Activated naive CD8-positive, alpha-beta T cell treated with anti-CD3 and anti-CD28 coated beads, Interleukin-2, amount 10 ng/mL, durations not matched to agents 7 days and 5 days (primary cell): ENCODE measurements at regions not wholly inside any gene's neighbourhood (a gene's known extent, or its start where the extent isn't known, plus 50 kb on each side); places are given as distances from the start of the nearest gene placed in this dataset.
"Not testable (repeated sequence)": the region's sequence is repeated elsewhere in the genome, so short reads cannot be mapped to it uniquely, and the experiment has no call there.

Experiments
- ATAC-seq: fragments of 150-1000 bp; cut with Tn5 transposase; one replicate; pipeline ENCODE4 v1.10.0; 2021; ENCODE audit warnings: low read depth, moderate library complexity
- POLR2A ChIA-PET: fragments of 350-600 bp; sonication (Branson Sonifier 250); formaldehyde crosslinking; loops from one replicate; lab custom pipeline; 2021; ENCODE audit warnings: antibody characterized with exemption; lab: Charles Lee
- DNase-seq: peaks from one replicate; pipeline ENCODE4 v3.0.0; 2021
- H3K27ac Mint-ChIP-seq: one replicate; pipeline ENCODE4 v1.8.0; 2022; ENCODE audit warnings: mild to moderate bottlenecking, mixed read lengths
- H3K27me3 Mint-ChIP-seq: one replicate; pipeline ENCODE4 v1.8.0; 2022; ENCODE audit warnings: mild to moderate bottlenecking, moderate library complexity, mixed read lengths
- H3K36me3 Mint-ChIP-seq: one replicate; pipeline ENCODE4 v1.8.0; 2021; ENCODE audit warnings: mild to moderate bottlenecking, mixed read lengths
- H3K4me1 Mint-ChIP-seq: one replicate; pipeline ENCODE4 v1.8.0; 2021; ENCODE audit warnings: mixed read lengths
- H3K4me3 Mint-ChIP-seq: one replicate; pipeline ENCODE4 v1.8.0; 2022; ENCODE audit warnings: mild to moderate bottlenecking, moderate library complexity, mixed read lengths
- H3K9me3 Mint-ChIP-seq: one replicate; pipeline ENCODE4 v1.8.0; 2021; ENCODE audit warnings: mixed read lengths

DNA sequence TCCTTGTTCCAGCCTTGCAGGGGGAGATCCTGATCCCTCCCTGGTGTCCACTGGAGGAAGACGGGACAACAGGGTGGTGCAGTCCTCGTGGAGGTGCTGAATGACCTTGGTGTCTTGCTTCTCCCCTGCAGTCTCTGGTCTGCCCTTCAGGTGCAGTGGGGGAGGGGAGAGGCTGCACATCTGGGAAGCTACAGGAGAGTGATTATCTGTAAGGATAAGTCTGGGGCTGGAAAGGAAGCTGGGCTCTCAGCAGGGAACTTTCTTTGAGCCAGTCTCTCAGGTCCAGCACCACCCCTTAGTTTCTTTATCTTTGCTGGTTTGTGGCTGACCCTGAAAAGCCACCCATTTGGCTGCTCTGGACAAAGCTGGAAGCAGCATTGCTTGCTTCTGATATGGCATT lies 275.6 kb downstream of the CCSER2 start:
- DNase-seq (no peak), ATAC-seq (no peak)
- no peak overlapping the region for H3K27ac Mint-ChIP-seq
- H3K4me3 Mint-ChIP-seq = no peak overlapping the region
- no peaks in the 10 kb centered on the region for H3K36me3 Mint-ChIP-seq
- no peaks in the 10 kb centered on the region for H3K9me3 Mint-ChIP-seq
- no peaks in the 10 kb centered on the region for H3K4me1 Mint-ChIP-seq
- H3K27me3 Mint-ChIP-seq = peaks cover 11% of the 10 kb centered on the region
- POLR2A ChIA-PET = no interaction called here

DNA sequence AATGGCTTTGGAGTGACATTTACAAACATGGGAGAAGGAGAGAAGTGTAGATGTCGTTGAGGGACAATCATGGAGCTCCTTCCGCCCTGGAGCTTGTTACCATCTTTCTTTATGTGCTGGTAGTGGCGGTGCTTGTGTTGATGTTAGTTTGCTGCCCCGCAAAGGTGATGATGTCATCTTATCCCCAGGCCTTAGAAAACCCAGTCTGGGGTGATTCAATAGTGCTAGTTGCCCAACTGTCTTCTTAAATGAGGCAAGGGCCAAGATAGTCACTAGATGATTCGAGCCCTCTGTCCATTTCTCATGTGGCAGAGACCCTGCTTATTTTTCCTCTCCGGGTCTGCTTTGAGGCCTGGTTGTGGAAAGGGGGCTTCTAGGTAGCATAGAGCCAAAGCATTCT lies 277.4 kb downstream of the CCSER2 start:
- no peaks in the 10 kb centered on the region for H3K4me1 Mint-ChIP-seq
- H3K9me3 Mint-ChIP-seq = no peaks in the 10 kb centered on the region
- H3K27me3 Mint-ChIP-seq = peaks cover 11% of the 10 kb centered on the region
- no peak overlapping the region for H3K27ac Mint-ChIP-seq
- POLR2A ChIA-PET = no interaction called here
- DNase-seq (no peak), ATAC-seq (no peak)
- no peaks in the 10 kb centered on the region for H3K36me3 Mint-ChIP-seq
- no peak overlapping the region for H3K4me3 Mint-ChIP-seq

DNA sequence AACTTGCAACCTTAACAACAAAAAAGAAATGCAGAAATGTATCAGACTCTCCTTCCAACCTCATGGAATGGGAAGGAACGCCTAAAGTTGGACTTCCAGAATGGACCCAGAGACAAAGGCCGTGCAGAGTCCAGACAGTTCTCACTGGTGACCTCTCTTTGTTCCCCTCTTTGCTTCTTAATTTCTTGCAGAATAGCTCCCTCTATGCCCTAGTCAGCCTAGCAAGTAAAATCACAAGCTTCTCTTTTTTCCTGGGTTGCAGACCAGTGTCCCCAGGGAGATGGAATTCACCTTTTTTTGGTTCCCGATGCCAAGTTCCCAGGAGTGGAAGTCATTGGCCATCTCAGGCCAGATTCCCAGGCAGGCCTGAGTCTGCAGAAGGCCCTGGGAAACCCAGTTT lies 278.0 kb downstream of the CCSER2 start:
- H3K4me1 Mint-ChIP-seq = no peaks in the 10 kb centered on the region
- POLR2A ChIA-PET = no interaction called here
- peaks cover 11% of the 10 kb centered on the region for H3K27me3 Mint-ChIP-seq
- H3K27ac Mint-ChIP-seq = no peak overlapping the region
- DNase-seq (no peak), ATAC-seq (no peak)
- H3K9me3 Mint-ChIP-seq = no peaks in the 10 kb centered on the region
- H3K36me3 Mint-ChIP-seq = no peaks in the 10 kb centered on the region
- H3K4me3 Mint-ChIP-seq = no peak overlapping the region

DNA sequence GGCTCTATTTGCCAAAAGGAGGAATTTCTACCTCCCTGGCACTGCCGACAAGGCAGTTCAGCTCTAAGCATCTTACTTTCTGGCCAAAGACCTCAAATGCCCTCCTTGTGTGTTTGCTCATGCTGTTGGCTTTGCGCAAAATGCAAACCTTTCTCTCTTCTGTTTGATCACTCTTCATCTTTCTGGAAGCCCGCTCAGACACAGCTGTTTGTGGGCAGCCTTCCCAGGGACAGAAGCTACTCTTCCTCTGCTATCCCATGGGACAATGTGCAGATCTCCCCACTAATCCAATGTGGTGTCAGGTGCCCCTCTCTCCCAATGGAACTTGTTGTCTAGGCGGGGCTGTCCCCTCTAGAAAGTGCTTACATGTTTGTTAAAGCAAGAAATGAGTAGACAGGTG lies 278.7 kb downstream of the CCSER2 start:
- Mint-ChIP-seq H3K27ac (no peak overlapping the region), H3K27me3 (peaks cover 11% of the 10 kb centered on the region), H3K36me3 (no peaks in the 10 kb centered on the region), H3K4me1 (no peaks in the 10 kb centered on the region), H3K4me3 (no peak overlapping the region), H3K9me3 (no peaks in the 10 kb centered on the region)
- ATAC-seq = no peak
- POLR2A ChIA-PET = no interaction called here
- DNase-seq = no peak

DNA sequence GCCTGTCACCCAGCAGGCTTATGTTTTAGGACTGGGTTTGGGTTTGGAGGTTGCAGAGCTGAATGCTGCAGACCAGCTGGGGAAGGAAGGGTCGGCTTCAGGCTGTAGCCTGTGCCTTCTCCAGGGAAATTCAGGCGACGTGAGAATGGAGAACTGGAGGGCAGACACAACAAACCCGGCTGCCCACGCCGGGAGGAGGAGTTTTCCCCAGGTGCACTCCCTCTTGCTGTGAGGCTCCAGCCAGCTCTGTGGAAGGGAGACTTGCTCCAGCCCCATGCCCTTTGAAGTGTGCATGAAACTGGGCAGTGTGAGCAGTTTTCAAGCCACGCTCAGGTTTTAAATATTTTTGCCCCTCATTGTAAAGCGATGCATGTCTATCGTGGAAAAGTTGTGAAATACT lies 279.1 kb downstream of the CCSER2 start:
- DNase-seq (no peak), ATAC-seq (no peak)
- POLR2A ChIA-PET = no interaction called here
- peaks cover 11% of the 10 kb centered on the region for H3K27me3 Mint-ChIP-seq
- no peaks in the 10 kb centered on the region for H3K9me3 Mint-ChIP-seq
- H3K36me3 Mint-ChIP-seq = no peaks in the 10 kb centered on the region
- H3K27ac Mint-ChIP-seq = no peak overlapping the region
- no peak overlapping the region for H3K4me3 Mint-ChIP-seq
- H3K4me1 Mint-ChIP-seq = no peaks in the 10 kb centered on the region

DNA sequence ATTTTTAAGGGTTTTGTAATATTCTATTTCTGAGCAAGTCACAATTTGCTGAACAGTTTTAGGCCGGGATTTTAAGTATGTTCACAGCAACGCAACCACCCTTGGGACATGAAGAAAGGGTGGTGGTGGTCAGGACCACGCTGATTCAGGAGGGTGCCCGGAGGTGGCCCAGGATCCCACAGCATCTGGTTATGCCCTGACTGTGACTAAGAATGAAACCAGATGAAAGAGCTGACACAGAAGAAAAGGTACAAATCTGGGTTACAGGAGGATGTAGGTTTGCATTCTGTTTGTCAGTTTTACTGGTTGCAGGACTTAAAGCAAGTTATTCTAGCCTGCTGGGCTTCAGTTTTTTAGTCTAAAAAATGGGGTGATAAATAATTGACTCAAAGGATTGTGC lies 279.7 kb downstream of the CCSER2 start:
- no peaks in the 10 kb centered on the region for H3K9me3 Mint-ChIP-seq
- no peaks in the 10 kb centered on the region for H3K4me1 Mint-ChIP-seq
- peaks cover 15% of the 10 kb centered on the region for H3K27me3 Mint-ChIP-seq
- DNase-seq (no peak), ATAC-seq (no peak)
- no peaks in the 10 kb centered on the region for H3K36me3 Mint-ChIP-seq
- POLR2A ChIA-PET = no interaction called here
- no peak overlapping the region for H3K27ac Mint-ChIP-seq
- H3K4me3 Mint-ChIP-seq = no peak overlapping the region

DNA sequence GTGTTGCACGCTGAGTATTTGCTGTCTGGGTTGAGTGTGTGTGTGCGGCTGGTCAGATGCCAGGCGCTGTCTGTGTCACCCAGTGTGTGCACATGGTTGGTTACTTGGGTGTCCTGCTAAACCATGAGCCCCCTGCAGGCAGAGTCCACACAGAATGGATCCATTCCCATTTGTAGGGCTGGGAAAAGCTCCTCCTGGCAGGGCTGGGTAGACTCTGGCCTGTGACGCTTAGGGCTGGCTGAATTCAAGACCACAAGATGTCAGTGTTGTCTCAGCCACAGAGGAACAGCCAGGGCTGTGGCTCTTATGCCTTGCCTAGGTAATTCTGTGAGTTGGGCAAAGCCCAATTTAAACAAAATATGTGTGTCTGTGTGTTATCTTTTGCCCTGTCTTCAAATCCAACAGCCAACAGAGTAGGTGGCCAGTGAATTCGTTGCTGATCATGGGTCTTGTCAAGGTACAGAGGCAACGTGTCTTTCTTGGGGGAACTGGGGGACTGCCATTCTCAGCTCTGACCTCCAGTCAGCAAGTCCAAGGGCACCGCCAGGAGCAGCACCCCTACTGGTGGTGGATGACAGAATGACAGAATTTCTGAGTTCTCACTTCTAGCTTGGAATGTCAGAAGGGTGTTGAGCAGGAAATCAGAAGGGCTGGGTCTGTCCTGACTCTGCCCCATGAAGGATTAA lies 285.1 kb downstream of the CCSER2 start:
- Mint-ChIP-seq H3K36me3 (no peaks in the 10 kb centered on the region), H3K4me1 (no peaks in the 10 kb centered on the region), H3K27ac (no peak overlapping the region), H3K9me3 (no peaks in the 10 kb centered on the region), H3K27me3 (peaks cover 12% of the 10 kb centered on the region), H3K4me3 (no peak overlapping the region)
- ATAC-seq (no peak), DNase-seq (no peak)
- POLR2A ChIA-PET = no interaction called here

DNA sequence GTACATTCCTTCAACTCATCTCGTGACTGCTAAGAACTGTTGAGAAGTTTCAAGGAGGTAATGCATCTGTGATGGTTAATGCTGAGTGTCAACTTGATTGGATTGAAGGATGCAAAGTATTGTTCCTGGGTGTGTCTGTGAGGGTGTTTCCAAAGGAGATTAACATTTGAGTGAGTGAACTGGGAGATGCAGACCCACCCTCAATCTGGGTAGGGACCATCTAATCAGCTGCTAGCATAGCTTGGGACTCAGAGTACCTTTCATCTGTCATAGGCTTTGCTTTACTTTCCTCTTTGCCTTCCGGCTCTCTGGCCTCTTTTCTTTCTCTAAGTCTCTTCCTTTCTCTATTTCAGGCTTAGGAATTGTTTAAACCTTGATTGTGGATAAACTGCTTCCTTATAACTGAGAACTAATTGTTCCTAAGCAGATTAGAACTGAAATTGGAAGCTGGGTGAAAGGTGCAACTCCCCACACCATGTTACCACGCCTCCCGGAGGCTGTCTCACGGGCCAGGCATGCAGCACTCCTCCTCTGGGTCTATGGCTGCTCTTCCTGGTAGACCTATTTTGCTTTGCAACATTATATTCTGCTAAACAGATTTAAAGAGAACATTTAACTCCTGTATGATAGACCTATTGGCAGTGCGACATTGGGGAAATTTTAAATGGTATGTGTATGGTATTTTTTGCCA lies 298.2 kb downstream of the CCSER2 start:
- no peak for DNase-seq
- Mint-ChIP-seq H3K4me1 (no peaks in the 10 kb centered on the region), H3K27me3 (peaks cover 4% of the 10 kb centered on the region), H3K27ac (no peak overlapping the region), H3K4me3 (no peak overlapping the region), H3K9me3 (no peaks in the 10 kb centered on the region), H3K36me3 (no peaks in the 10 kb centered on the region)
- ATAC-seq = no peak
- POLR2A ChIA-PET = no interaction called here

DNA sequence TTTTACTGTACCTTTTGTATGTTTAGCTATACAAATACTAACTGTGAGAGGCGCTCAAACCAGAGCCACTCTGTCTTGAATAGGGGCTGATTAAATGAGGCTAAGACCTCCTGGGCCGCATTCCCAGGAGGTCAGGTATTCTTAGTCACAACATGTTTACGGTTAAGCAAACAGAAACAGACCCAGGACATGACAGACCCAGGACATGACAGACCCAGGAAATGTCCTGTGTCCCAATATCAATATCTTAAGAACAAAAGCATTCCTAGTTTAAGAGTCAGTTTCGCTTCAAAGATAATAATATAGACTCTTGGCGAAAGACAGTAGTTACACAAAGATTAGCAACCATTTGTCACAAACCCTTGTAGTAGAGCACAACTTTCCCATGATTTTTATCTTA lies 304.5 kb downstream of the CCSER2 start:
- Mint-ChIP-seq H3K9me3 (no peaks in the 10 kb centered on the region), H3K27ac (no peak overlapping the region), H3K36me3 (no peaks in the 10 kb centered on the region), H3K4me1 (no peaks in the 10 kb centered on the region), H3K4me3 (no peak overlapping the region), H3K27me3 (no peaks in the 10 kb centered on the region)
- DNase-seq (no peak), ATAC-seq (no peak)
- POLR2A ChIA-PET = no interaction called here

DNA sequence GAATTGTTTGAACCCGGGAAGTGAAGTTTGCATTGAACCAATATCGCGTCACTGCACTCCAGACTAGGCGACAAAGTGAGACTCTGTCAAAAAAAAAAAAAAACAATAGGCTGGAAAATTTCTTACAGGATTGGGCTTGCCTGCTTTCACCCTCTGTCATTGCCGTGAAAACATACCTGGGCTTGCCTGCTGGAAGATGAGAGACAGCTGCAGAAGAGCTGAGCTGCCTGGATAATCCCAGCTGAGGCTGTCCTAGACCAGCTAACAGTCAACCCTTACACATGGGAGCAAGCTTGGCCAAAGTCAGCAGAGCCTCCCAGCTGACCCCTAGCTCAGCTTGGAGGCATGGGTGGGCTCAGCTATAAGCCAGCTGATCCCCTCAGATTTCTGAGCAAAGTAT lies 306.2 kb downstream of the CCSER2 start:
- POLR2A ChIA-PET = interaction anchor here (0.7 kb wide), 1 partner anchor 162 kb away, joined by 3 read pairs; no protein-coding TSS in a partner anchor
- ATAC-seq (no peak), DNase-seq (no peak)
- Mint-ChIP-seq H3K4me1 (no peaks in the 10 kb centered on the region), H3K9me3 (no peaks in the 10 kb centered on the region), H3K27ac (no peak overlapping the region), H3K27me3 (no peaks in the 10 kb centered on the region), H3K36me3 (no peaks in the 10 kb centered on the region), H3K4me3 (no peak overlapping the region)

DNA sequence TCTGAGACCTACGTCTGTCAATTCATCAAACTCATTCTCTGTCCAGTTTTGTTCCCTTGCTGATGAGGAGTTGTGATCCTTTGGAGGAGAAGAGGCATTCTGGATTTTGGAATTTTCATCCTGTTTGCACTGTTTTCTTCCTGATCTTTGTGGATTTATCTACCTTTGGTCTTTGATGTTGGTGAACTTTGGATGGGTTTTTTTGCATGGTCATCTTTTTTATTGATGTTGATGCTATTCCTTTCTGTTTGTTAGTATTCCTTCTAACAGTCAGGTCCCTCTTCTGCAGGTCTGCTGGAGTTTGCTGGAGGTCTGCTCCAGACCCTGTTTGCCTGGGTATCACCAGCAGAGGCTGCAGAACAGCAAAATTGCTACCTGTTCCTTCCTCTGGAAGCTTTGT lies 322.2 kb downstream of the CCSER2 start:
- peaks cover 16% of the 10 kb centered on the region for H3K27me3 Mint-ChIP-seq
- H3K27ac Mint-ChIP-seq, H3K9me3 Mint-ChIP-seq, POLR2A ChIA-PET, DNase-seq, H3K4me3 Mint-ChIP-seq, H3K36me3 Mint-ChIP-seq, ATAC-seq, H3K4me1 Mint-ChIP-seq: not testable (repeated sequence)

DNA sequence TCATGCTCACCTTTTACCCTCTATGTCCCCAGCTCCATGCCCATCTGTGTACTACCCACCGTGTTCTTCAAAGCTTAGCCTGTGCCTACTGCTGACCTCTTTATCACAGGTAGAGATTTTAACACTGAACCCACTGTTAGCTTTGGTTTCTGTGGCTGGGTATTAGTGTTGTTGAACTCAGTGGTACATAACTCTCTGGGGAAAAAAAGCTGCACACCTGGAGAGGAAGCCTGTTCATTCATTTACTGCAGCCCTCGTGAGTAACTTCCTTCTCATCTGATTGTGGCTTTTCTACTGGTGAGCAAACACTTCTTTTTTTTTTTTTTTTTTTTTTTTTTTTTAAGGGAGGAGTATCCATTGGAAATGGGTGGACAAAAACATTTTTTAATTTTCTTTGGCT lies 326.3 kb downstream of the CCSER2 start:
- Mint-ChIP-seq H3K27ac (no peak overlapping the region), H3K4me1 (peaks cover 3% of the 10 kb centered on the region), H3K36me3 (no peaks in the 10 kb centered on the region), H3K9me3 (peaks cover 2% of the 10 kb centered on the region), H3K27me3 (peaks cover 14% of the 10 kb centered on the region), H3K4me3 (no peak overlapping the region)
- POLR2A ChIA-PET = no interaction called here
- no peak for DNase-seq
- no peak for ATAC-seq

DNA sequence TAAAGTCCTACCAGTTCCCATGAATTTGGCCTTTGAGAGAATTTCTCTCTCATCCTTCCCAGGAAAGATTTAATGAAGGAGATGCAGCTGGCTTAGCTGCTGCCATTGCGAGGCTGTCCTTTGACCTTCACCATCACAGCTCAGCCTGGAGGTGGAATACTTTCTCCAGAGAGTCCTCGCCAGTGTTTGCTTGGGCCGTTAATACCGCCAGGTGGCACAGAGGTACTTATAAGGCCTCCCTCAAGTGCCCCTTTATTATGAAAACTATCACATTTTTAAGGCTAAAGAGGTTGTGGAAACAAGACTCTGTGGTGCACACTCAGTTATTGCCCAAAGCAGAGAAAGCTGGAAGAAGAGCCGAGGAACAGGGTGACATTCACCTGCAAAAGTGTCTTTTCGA lies 330.6 kb downstream of the CCSER2 start:
- H3K27ac Mint-ChIP-seq = no peak overlapping the region
- POLR2A ChIA-PET = no interaction called here
- no peak overlapping the region for H3K4me3 Mint-ChIP-seq
- no peaks in the 10 kb centered on the region for H3K36me3 Mint-ChIP-seq
- no peaks in the 10 kb centered on the region for H3K9me3 Mint-ChIP-seq
- ATAC-seq = no peak
- peaks cover 13% of the 10 kb centered on the region for H3K27me3 Mint-ChIP-seq
- peaks cover 14% of the 10 kb centered on the region for H3K4me1 Mint-ChIP-seq
- no peak for DNase-seq
